ENCODE measurements at regions not wholly inside any gene's neighbourhood (a gene's known extent, or its start where the extent isn't known, plus 50 kb on each side); places are given as distances from the start of the nearest gene placed in this dataset.

- DNase-seq (ENCODE audit: low read depth, low spot score) = peak; percentile 84
- no TSS peak for BruUV-seq (replicated peaks)
- Histone ChIP-seq H3K36me3 (ENCODE audit: control insufficient read depth in 2 of 2, extremely low read depth in 1 of 2, insufficient read depth in 2 of 2, low read length in 2 of 2) (no peaks in the 10 kb centered on the region), H3K4me1 (ENCODE audit: control insufficient read depth, extremely low read depth, insufficient read depth, low read length) (peaks cover 3% of the 10 kb centered on the region), H3K4me3 (replicated peaks in 1 of 3; ENCODE audit: insufficient read depth in 1 of 3, low read depth in 1 of 3, low read length in 3 of 3) (peak overlapping the region; percentile 33 to 77 (median 62)), H3K27me3 (ENCODE audit: control insufficient read depth in 2 of 2, insufficient read depth in 2 of 2, low read length in 2 of 2) (peaks cover 0 to 2% of the 10 kb centered on the region in 2 experiments), H2AFZ (ENCODE audit: low read depth, low read length) (peak overlapping the region; percentile 77), H3K27ac (ENCODE audit: insufficient read depth, low read depth, low read length) (no peak overlapping the region), H3K9ac (replicated peaks; ENCODE audit: extremely low read depth, insufficient read depth, low read length) (peak overlapping the region; percentile 21), H3K4me2 (ENCODE audit: insufficient read depth, low read length) (peak overlapping the region; percentile 84), H4K20me1 (replicated peaks; ENCODE audit: control insufficient read depth, extremely low read depth, insufficient read depth, low read length) (no peaks in the 10 kb centered on the region), H3K9me3 (replicated peaks; ENCODE audit: control insufficient read depth, insufficient read depth, low read length) (no peaks in the 10 kb centered on the region), H3K9me1 (replicated peaks; ENCODE audit: control insufficient read depth, extremely low read depth, insufficient read depth, low read length) (no peaks in the 10 kb centered on the region), H3K79me2 (ENCODE audit: control insufficient read depth, insufficient read depth, low read length) (no peaks in the 10 kb centered on the region)
- intact Hi-C loops (cut with micrococcal nuclease) (loop anchor here (1.0 to 5.0 kb wide), 6 partner anchors 71 to 391 kb away; no protein-coding TSS in a partner anchor), dilution Hi-C loops (cut with MboI; ENCODE audit: extremely low pct_ligation_motif_present, low sequenced_read_pairs) (no loop called here)
- ChIA-PET CTCF (interaction anchor here (0.9 to 2.3 kb wide), 17 partner anchors 10 to 500 kb away, joined by 3 to 13 read pairs (median 5); no protein-coding TSS in a partner anchor), POLR2A (no interaction called here)
- peak; percentile 83 for FAIRE-seq
- TF ChIP-seq POLR2AphosphoS5 (IDR thresholded peaks at IDR 0.05; ENCODE audit: insufficient read depth, low read depth, low read length) (peak; percentile 39), MAX (IDR thresholded peaks at IDR 0.05; ENCODE audit: insufficient read depth, insufficient read length) (no peak), EZH2 (IDR thresholded peaks at IDR 0.05; ENCODE audit: borderline replicate concordance, low read depth, low read length, severe bottlenecking) (no peak), GATA2 (IDR thresholded peaks at IDR 0.05; ENCODE audit: insufficient read depth, insufficient read length, low read depth, low read length) (peak; percentile 41), MYC (IDR thresholded peaks at IDR 0.05; ENCODE audit: low read depth, low read length) (peak; percentile 16)
Observed at GRCh38 chr6:27688014-27688586, 215.2 kb upstream of the ZNF184 start.

Measured in endothelial cell of umbilical vein (primary cell).